Prostate gland (tissue), 2 donors: ENCODE measurements at regions not wholly inside any gene's neighbourhood (a gene's known extent, or its start where the extent isn't known, plus 50 kb on each side); places are given as distances from the start of the nearest gene placed in this dataset.

Experiments
- CTCF ChIP-seq, 4 experiments: fragments of 200-600 bp in 2 of 4; fragments of 450-650 bp in 2 of 4; sonication (generic) in 2 of 4; IDR thresholded peaks; 1 replicate in 3 of 4; 2 replicates in 1 of 4; pipeline ENCODE4 v1.5.1; 2016 to 2019; ENCODE audit warnings: antibody characterized with exemption in 4 of 4, mild to moderate bottlenecking in 2 of 4, moderate library complexity in 2 of 4
- POLR2A ChIP-seq: fragments of 450-650 bp; IDR thresholded peaks from one replicate; pipeline ENCODE4 v1.6.1; 2016; ENCODE audit warnings: antibody characterized with exemption, mild to moderate bottlenecking
- POLR2AphosphoS5 ChIP-seq: sonication (generic); formaldehyde crosslinking; IDR thresholded peaks from one replicate; pipeline ENCODE4 v1.6.1; 2017; ENCODE audit warnings: antibody characterized with exemption

GRCh38 chr4:177718514-177718913 lies 276.3 kb upstream of the AGA start:
- no peak for TF ChIP-seq POLR2A
- no peak for TF ChIP-seq CTCF (IDR thresholded peaks at IDR 0.05)
- TF ChIP-seq POLR2AphosphoS5 = no peak
